ENCODE measurements at regions not wholly inside any gene's neighbourhood (a gene's known extent, or its start where the extent isn't known, plus 50 kb on each side); places are given as distances from the start of the nearest gene placed in this dataset.

- Histone ChIP-seq H3K9ac (ENCODE audit: extremely low read depth, insufficient read length, low read length) (no peak overlapping the region), H3K27ac (ENCODE audit: insufficient read length, low read depth, low read length) (no peak overlapping the region), H4K20me1 (ENCODE audit: control insufficient read depth, insufficient read depth, insufficient read length) (no peaks in the 10 kb centered on the region), H3K23ac (ENCODE audit: insufficient read length, low read depth, low read length) (no peak overlapping the region), H3K14ac (ENCODE audit: insufficient read depth, low read length) (no peak overlapping the region), H3K27me3 (ENCODE audit: insufficient read depth, low read length) (no peaks in the 10 kb centered on the region), H2BK20ac (ENCODE audit: low read depth, low read length, poor library complexity, severe bottlenecking) (no peak overlapping the region), H2BK5ac (ENCODE audit: insufficient read length, low read length) (no peak overlapping the region), H3K4me2 (ENCODE audit: insufficient read depth, insufficient read length, low read length) (no peak overlapping the region), H3K18ac (ENCODE audit: insufficient read length, low read depth, low read length) (no peak overlapping the region), H2AK5ac (ENCODE audit: insufficient read length, low read length) (no peak overlapping the region), H3K4me1 (ENCODE audit: insufficient read depth, low read length) (no peaks in the 10 kb centered on the region), H2BK120ac (ENCODE audit: low read depth, low read length, poor library complexity, severe bottlenecking) (no peak overlapping the region), H2BK15ac (ENCODE audit: low read depth, low read length) (no peak overlapping the region), H2BK12ac (ENCODE audit: insufficient read length, low read depth, low read length) (no peak overlapping the region), H4K8ac (replicated peaks; ENCODE audit: insufficient read length, low read depth, low read length) (no peak overlapping the region), H3K23me2 (ENCODE audit: insufficient read length, low read depth, low read length, poor library complexity, severe bottlenecking) (no peaks in the 10 kb centered on the region), H3K9me3 (ENCODE audit: control insufficient read depth, low read depth, low read length) (no peaks in the 10 kb centered on the region), H3T11ph (ENCODE audit: low read length) (no peak overlapping the region), H4K91ac (ENCODE audit: insufficient read length, low read depth, low read length) (no peak overlapping the region), H2AFZ (ENCODE audit: low read length) (no peak overlapping the region), H3K79me1 (ENCODE audit: insufficient read depth, low read depth, low read length, poor library complexity, severe bottlenecking) (no peaks in the 10 kb centered on the region), H3K79me2 (ENCODE audit: insufficient read depth, low read length) (no peaks in the 10 kb centered on the region), H3K4ac (ENCODE audit: low read depth, low read length) (no peak overlapping the region), H4K5ac (ENCODE audit: insufficient read length, low read depth, low read length) (no peak overlapping the region), H3K56ac (ENCODE audit: insufficient read length, low read depth, low read length) (no peak overlapping the region)
- Mint-ChIP-seq H3K9me3 (no peaks in the 10 kb centered on the region), H3K4me1 (peaks cover 10 to 15% of the 10 kb centered on the region in 2 experiments), H3K27me3 (ENCODE audit: low read depth) (no peaks in the 10 kb centered on the region; the same call in 1 of the 2 replicates), H3K36me3 (ENCODE audit: insufficient read depth in 1 of 3, low read depth in 3 of 3) (no peaks in the 10 kb centered on the region), H3K4me3 (no peak overlapping the region), H3K27ac (no peak overlapping the region)
- DNase-seq, result no peak
- no CpG with 5 or more reads among the region's 3 CpGs for WGBS (ENCODE audit: extremely low coverage, insufficient read length, low lambda C conversion rate)
- no peak for TF ChIP-seq CTCF (conservative IDR thresholded peaks at IDR 0.05)
Measured at GRCh38 chr5:130885691-130886090, 279.4 kb downstream of the HINT1 start.
